Transverse colon (tissue), 4 donors: ENCODE measurements at regions not wholly inside any gene's neighbourhood (a gene's known extent, or its start where the extent isn't known, plus 50 kb on each side); places are given as distances from the start of the nearest gene placed in this dataset.

Source experiments
- CTCF ChIP-seq, 5 experiments: fragments of 200-600 bp in 3 of 5; fragments of 450-650 bp in 2 of 5; sonication (generic) in 3 of 5; IDR thresholded peaks; 1 replicate in 2 of 5; 2 replicates in 3 of 5; pipeline ENCODE4 v1.5.1; 2016 to 2017; ENCODE audit warnings: antibody characterized with exemption in 5 of 5, inconsistent platforms in 3 of 5, mild to moderate bottlenecking in 2 of 5, moderate library complexity in 1 of 5
- POLR2A ChIP-seq: fragments of 450-650 bp; IDR thresholded peaks from one replicate; pipeline ENCODE4 v1.6.1; 2016; ENCODE audit warnings: antibody characterized with exemption, mild to moderate bottlenecking, moderate library complexity
- POLR2AphosphoS5 ChIP-seq, 3 donors: sonication (generic); formaldehyde crosslinking; IDR thresholded peaks; one replicate each; pipeline ENCODE4 v1.6.1; 2016; ENCODE audit warnings: antibody characterized with exemption in 3 of 3

- TF ChIP-seq CTCF (IDR thresholded peaks at IDR 0.05) (no peak), POLR2A (no peak), POLR2AphosphoS5 (IDR thresholded peaks at IDR 0.05) (no peak)
Observed at GRCh38 chr1:214228976-214229375, 52.0 kb upstream of the SMYD2 start.
